ENCODE measurements at regions not wholly inside any gene's neighbourhood (a gene's known extent, or its start where the extent isn't known, plus 50 kb on each side); places are given as distances from the start of the nearest gene placed in this dataset.
A peak's percentile ranks its signal among the peaks of the same experiment; 100 is the strongest.
"Not testable (repeated sequence)": the region's sequence is repeated elsewhere in the genome, so short reads cannot be mapped to it uniquely, and the experiment has no call there.

- DNase-seq (ENCODE audit: low read depth in 2 of 2) = no peak
These were observed 229.0 kb upstream of the NOX3 start for GRCh38 chr6:155684416-155685196.

DNA sequence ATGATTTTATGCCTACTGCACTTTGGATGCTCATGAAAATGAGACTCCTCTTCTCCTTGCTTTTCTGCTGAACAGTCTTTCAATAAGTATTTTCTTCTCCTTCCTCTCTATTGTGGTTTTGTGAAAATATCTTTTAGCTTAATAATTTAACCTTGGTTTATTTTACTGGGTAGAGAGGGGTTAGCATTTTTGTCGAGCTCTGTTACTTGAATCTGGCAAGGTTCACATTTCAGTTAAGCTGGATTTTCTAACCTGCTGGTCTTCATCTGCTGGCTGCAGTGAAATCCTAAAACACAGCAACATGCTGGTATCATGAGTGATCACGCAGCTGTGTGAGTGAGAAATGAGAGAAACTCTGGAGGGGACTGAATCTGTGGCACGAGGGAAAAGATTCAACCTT is 222.7 kb upstream of the NOX3 start:
- DNase-seq (ENCODE audit: low read depth in 2 of 2) = peak in 1 of 2 experiments; percentile 1

DNA sequence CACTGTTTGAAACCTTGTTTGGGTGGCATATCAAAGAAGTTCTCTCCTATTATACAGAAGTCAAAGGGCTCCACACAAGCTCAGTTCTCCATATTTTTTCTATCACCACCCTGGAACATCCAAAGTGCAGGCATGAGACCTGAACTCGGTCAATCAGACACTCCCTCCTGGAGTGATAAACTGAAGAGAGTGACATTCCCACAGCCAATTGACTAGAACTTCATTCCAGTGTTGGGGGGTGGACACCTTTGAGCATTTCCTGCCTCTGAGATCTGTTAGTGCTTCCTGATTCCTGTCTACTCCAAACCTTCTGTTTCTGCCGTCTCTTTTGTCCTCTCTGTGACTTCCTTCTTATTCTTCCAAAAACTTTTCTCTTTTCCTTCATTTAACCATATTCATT is 220.7 kb upstream of the NOX3 start:
- DNase-seq (ENCODE audit: low read depth in 2 of 2) = no peak

- DNase-seq (ENCODE audit: low read depth in 2 of 2) = no peak
These were observed 215.0 kb upstream of the NOX3 start for GRCh38 chr6:155670655-155671054.

DNA sequence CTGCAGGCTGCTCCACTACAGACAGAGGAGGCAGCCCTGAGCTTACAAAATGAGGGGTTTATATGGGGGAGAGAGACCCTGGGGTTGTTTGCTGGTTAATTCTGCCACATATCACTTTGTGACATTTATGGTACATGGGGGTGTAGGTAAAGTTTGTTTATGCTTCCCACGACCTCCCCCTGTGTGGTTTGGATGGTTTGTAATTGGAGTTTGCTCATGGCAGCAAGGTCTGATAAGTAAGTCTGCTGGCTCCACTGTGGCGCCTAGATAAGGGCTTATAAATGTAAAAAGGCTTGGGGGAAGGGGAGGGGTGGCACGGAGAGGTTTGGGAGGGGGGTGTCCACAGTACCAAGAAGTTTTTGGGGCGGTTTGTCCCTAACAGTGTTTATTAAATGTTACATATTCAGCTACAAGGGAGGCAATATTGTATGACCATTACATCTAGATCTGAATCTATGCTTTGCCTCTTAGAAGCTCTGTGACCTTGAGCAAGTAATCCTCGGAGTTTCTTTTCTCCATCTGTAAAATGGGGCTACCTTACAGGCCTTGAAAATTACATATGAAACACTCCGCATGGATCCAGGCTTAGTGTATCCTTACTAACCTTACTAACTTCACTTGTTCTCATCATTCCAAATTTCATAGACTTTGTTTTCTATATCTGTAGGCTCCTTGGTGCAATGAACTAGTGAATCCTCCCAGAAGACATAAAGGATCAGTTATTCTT is 204.8 kb upstream of the NOX3 start:
- no peak for DNase-seq (ENCODE audit: low read depth in 2 of 2)

- no peak for DNase-seq (ENCODE audit: low read depth in 2 of 2)
These were observed 200.4 kb upstream of the NOX3 start for GRCh38 chr6:155656024-155656423.

- no peak for DNase-seq (ENCODE audit: low read depth in 2 of 2)
These were observed 198.8 kb upstream of the NOX3 start for GRCh38 chr6:155654474-155654873.

GRCh38 chr6:155648301-155648700 is 192.7 kb upstream of the NOX3 start:
- DNase-seq (ENCODE audit: low read depth in 2 of 2) = no peak

DNA sequence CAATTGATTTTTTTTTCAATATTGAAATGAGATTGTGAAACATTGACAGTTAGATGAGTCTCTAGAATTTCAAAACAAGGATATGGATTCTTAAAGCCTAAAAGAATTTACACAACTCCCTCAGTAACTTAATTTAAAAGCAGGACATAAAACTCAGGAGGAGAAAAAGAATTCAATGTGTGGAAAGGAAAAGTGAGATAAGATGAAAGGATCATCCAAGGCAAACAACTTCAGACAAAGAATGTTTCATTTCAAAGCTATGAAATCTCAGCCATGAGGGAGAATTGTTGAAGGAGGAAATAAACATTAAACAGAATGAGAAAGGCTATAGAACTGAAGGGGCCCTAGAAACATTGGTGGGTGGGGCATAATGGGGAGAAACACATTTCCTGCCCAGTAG is 191.7 kb upstream of the NOX3 start:
- no peak for DNase-seq (ENCODE audit: low read depth in 2 of 2)

DNA sequence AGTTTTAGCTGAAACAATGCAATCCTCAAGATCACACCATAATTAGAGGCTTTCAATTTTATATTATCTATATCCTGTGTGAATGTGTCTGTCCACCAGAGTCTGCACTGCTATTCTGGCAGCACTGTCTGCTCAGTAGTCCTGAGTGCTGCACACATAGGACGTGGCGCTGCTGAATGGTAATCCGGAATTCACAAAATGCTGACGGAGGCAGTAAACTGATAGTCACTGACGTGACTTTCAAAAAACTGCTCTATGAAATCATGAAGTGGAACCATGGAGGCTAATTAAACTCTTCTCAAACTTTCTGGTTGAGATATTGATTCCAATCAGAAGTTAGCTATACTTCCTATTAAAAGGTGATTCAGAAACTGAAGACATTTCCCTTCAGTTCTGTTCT is 190.8 kb upstream of the NOX3 start:
- no peak for DNase-seq (ENCODE audit: low read depth in 2 of 2)

DNA sequence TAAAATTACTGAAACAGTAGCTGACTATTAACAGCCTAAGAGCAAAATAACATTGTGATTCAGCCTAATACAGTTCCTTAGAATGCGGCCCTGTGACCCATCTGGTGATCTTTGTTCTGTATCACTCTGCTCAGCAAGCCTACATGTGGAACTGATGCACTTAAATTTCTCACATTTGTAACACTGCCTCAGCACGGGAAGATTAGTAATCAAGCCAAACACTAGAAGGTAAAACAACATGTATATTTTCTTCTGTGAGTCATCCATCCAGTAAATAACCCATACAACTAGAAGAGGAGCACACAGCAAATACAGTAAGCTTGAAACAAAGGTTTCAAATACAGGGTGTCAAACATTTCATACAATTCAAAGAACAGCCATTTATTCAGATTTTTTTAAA is 189.7 kb upstream of the NOX3 start:
- no peak for DNase-seq (ENCODE audit: low read depth in 2 of 2)

DNA sequence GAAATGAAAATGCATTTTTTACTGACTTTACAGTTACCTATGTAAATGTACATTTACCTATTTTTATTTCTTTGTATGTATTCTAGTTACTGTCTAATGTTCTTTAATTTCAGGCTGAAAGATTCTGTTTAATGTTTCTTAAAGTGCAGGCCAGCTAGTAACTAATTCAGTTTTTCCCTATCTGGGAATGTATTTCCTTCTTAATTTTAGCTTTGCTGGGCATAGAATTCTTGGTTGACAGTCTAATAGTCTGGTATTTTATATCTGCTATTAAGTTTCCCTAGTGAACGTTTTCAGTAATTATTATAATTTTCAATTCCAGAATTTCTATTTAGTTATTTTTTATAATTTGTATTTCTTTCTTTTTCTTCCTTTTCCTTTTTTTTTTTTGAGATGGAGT is 186.0 kb upstream of the NOX3 start:
- no peak for DNase-seq (ENCODE audit: low read depth in 2 of 2)

DNA sequence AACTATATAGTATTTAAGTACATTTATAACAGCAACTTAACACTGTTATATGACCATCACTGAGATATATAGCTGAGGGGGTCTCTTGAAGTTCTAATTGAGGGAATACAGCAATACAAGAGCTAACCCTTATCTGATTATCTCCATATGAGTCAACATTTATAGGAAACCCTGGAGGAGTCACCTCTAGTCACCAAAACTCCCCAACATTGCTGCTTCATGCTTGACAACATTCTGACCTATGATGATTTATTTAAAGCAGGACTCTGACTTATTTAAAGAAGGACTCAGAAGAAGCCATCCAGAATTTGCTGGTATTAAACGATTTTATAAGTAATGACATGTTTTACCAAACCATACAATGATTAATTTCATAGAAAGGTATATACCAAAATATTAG is 182.6 kb upstream of the NOX3 start:
- DNase-seq (ENCODE audit: low read depth in 2 of 2) = no peak

DNA sequence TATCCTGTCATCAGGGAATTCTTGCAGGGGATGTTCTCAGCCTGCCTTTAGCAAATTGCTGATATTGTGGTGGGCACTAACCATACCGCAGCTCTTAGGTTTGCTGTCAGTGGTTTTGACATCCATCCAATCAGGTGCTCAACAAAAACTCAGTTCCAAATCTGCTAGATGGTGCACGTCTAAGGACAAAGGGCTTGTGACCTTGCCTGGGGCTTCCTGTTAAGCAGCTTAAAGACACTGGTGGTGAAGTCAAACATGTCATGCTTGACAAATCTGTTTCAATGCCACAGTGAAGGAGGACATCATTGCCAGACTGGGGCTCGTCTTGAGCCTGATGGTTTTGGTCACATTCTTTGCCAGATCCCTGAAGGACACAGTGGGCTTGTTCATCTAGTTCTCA is 179.8 kb upstream of the NOX3 start:
- no peak for DNase-seq (ENCODE audit: low read depth in 2 of 2)

- no peak for DNase-seq (ENCODE audit: low read depth in 2 of 2)
These were observed 174.4 kb upstream of the NOX3 start for GRCh38 chr6:155630085-155630484.

DNA sequence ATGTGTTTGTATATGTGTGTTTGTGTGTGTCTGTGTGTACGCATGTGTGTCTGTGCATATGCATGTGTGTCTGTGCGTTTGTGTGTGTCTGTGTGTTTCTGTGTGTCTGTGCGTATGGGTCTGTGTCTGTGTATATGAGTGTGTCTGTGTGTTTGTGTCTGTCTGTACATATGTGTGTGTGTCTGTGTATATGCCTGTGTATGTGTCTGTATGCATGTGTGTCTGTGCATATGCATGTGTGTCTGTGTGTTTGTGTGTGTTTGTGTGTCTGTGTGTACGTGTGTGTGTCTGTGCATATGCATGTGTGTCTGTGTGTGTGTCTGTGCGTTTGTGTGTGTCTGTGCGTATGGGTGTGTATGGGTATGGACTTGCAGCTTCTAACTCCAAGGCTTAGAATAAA is 174.0 kb upstream of the NOX3 start:
- DNase-seq (ENCODE audit: low read depth in 2 of 2) = no peak

GRCh38 chr6:155628306-155628705 is 172.7 kb upstream of the NOX3 start:
- DNase-seq (ENCODE audit: low read depth in 2 of 2) = no peak

GRCh38 chr6:155627722-155628212 is 172.1 kb upstream of the NOX3 start:
- DNase-seq (ENCODE audit: low read depth in 2 of 2) = not testable (repeated sequence)

GRCh38 chr6:155623450-155624178 is 168.0 kb upstream of the NOX3 start:
- no peak for DNase-seq (ENCODE audit: low read depth in 2 of 2)

DNA sequence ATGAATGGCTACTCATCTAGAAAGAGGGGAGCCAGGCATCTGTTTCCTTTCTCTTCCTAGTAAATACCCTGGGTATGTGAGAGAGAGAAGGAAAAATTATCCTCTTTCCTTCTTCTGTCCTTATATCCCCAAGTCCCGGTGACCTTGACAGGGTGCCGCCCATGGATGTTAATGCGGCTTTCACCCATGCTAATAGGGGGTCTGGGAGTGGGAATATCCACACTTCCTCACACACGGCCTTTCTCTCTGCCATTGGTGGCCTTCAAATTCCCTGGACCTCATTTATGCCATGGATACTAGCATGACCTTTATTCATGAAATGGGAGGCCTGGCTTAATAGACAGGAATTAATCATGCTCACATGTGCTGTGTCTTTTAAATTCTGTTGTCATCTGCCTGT is 159.0 kb upstream of the NOX3 start:
- no peak for DNase-seq (ENCODE audit: low read depth in 2 of 2)

DNA sequence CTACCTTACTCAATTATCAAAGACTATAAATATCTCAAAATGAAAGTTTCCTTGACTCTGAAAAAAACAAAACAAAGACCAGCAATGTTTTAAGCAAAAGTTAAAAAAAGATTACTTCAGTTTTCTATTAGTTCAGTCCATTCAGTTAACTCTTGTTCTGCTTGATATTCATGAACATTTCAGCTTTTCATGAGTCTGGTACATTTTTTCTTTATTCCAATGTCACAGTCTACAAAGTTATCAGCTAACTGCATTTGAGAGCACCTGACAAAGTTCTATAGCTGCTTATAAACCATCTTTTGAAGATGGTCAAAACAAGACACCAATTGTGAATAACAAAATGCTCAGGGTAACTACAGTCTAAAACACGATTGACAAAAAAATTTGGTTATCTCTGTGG is 156.1 kb upstream of the NOX3 start:
- no peak for DNase-seq (ENCODE audit: low read depth in 2 of 2)

GRCh38 chr6:155604991-155605390 is 149.4 kb upstream of the NOX3 start:
- no peak for DNase-seq (ENCODE audit: low read depth in 2 of 2)

DNA sequence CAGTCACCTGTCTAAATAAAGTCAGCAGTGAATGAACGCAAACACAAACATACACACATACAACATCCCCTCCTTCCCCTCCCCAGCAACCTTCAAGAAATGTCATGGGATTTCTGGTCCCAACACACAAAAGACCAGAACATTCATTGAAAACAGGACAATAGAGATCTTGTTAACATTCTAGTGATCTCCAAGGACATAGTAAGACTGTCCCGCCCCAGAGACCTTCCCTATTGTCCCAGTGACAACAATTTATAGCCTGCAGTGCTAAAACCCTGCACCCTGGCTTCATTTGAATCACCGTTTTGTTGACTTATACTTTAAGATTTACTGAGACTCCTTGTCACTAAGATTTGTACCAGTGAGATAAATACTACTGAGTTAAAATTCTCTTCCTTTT is 143.9 kb upstream of the NOX3 start:
- no peak for DNase-seq (ENCODE audit: low read depth in 2 of 2)

Measured in fibroblast of skin of left biceps (primary cell).